GM06990 (cell line): ENCODE measurements at regions not wholly inside any gene's neighbourhood (a gene's known extent, or its start where the extent isn't known, plus 50 kb on each side); places are given as distances from the start of the nearest gene placed in this dataset.

Experiments used
- DNase-seq: peaks from one replicate; pipeline ENCODE4 v3.0.0-alpha.2; 2011; ENCODE audit not compliant: insufficient read length; ENCODE audit errors: extremely low read depth
- H3K27me3 ChIP-seq: replicated peaks from 2 replicates; pipeline ENCODE4 v1.6.0; 2011; ENCODE audit warnings: low read length; ENCODE audit not compliant: control insufficient read depth, insufficient read depth
- H3K36me3 ChIP-seq: 2 replicates; pipeline ENCODE4 v1.5.1; 2011; ENCODE audit warnings: low read length; ENCODE audit not compliant: control insufficient read depth, insufficient read depth
- H3K4me3 ChIP-seq: replicated peaks from 2 replicates; pipeline ENCODE4 v1.5.1; 2011; ENCODE audit warnings: low read depth, mild to moderate bottlenecking, control low read depth, low read length
- CTCF ChIP-seq: IDR thresholded peaks from 2 replicates; pipeline ENCODE4 v1.5.1; 2011; ENCODE audit warnings: low read length, control low read depth, mild to moderate bottlenecking, inconsistent platforms; ENCODE audit not compliant: insufficient read depth, poor library complexity, severe bottlenecking

- Histone ChIP-seq H3K27me3 (no peaks in the 10 kb centered on the region), H3K36me3 (no peaks in the 10 kb centered on the region), H3K4me3 (no peak overlapping the region)
- TF ChIP-seq CTCF: no peak
- no peak for DNase-seq
Measured at GRCh38 chr3:84128024-84128423, 830.8 kb upstream of the CADM2 start.

- Histone ChIP-seq H3K36me3 (no peaks in the 10 kb centered on the region), H3K4me3 (no peak overlapping the region), H3K27me3 (no peaks in the 10 kb centered on the region)
- no peak for DNase-seq
- no peak for TF ChIP-seq CTCF
Measured at GRCh38 chr3:84136425-84136824, 822.4 kb upstream of the CADM2 start.

- Histone ChIP-seq H3K36me3 (no peaks in the 10 kb centered on the region), H3K27me3 (no peaks in the 10 kb centered on the region), H3K4me3 (no peak overlapping the region)
- DNase-seq: no peak
- no peak for TF ChIP-seq CTCF
Measured at GRCh38 chr3:84140631-84141030, 818.2 kb upstream of the CADM2 start.

GRCh38 chr3:84141571-84141970, 817.2 kb upstream of the CADM2 start:
- H3K27me3 ChIP-seq: no peaks in the 10 kb centered on the region
- H3K36me3 ChIP-seq: no peaks in the 10 kb centered on the region
- no peak overlapping the region for H3K4me3 ChIP-seq
- TF ChIP-seq CTCF: no peak
- no peak for DNase-seq

GRCh38 chr3:84165328-84165727, 793.5 kb upstream of the CADM2 start:
- no peaks in the 10 kb centered on the region for H3K27me3 ChIP-seq
- TF ChIP-seq CTCF: no peak
- no peaks in the 10 kb centered on the region for H3K36me3 ChIP-seq
- no peak overlapping the region for H3K4me3 ChIP-seq
- DNase-seq: no peak

GRCh38 chr3:84175449-84175848, 783.3 kb upstream of the CADM2 start:
- Histone ChIP-seq H3K27me3 (no peaks in the 10 kb centered on the region), H3K36me3 (no peaks in the 10 kb centered on the region), H3K4me3 (no peak overlapping the region)
- DNase-seq: no peak
- no peak for TF ChIP-seq CTCF
